Sigmoid colon (tissue), 6 donors: ENCODE measurements at regions not wholly inside any gene's neighbourhood (a gene's known extent, or its start where the extent isn't known, plus 50 kb on each side); places are given as distances from the start of the nearest gene placed in this dataset.

Experiments
- DNase-seq: peaks from one replicate; pipeline ENCODE4 v3.0.0-alpha.2; 2019
- H3K27ac ChIP-seq, 4 donors: fragments of 200-600 bp; sonication (generic); one replicate each; pipeline ENCODE4 v1.5.1; 2016 to 2019; ENCODE audit warnings: mild to moderate bottlenecking in 1 of 4
- H3K27me3 ChIP-seq, 3 donors: fragments of 200-600 bp; sonication (generic); one replicate each; pipeline ENCODE4 v1.5.1; 2019; ENCODE audit warnings: mild to moderate bottlenecking in 1 of 3
- H3K36me3 ChIP-seq, 4 donors: fragments of 200-600 bp; sonication (generic); one replicate each; pipeline ENCODE4 v1.5.1; 2016 to 2019
- H3K4me1 ChIP-seq, 4 donors: fragments of 200-600 bp; sonication (generic); one replicate each; pipeline ENCODE4 v1.5.1; 2017 to 2019
- H3K4me3 ChIP-seq, 4 donors: fragments of 200-600 bp; sonication (generic); one replicate each; pipeline ENCODE4 v1.5.1; 2017 to 2019; ENCODE audit warnings: mild to moderate bottlenecking in 2 of 4, moderate library complexity in 1 of 4
- H3K9me3 ChIP-seq, 4 donors: fragments of 200-600 bp in 3 of 4; sonication (generic) in 3 of 4; one replicate each; pipeline versions ENCODE4 v1.5.1 to v1.6.1; 2013 to 2019
- EP300 ChIP-seq, 4 donors: sonication (generic); formaldehyde crosslinking; IDR thresholded peaks; one replicate each; pipeline ENCODE4 v1.6.1; 2017; ENCODE audit warnings: antibody characterized with exemption in 4 of 4
- POLR2A ChIP-seq, 2 donors: fragments of 450-650 bp; IDR thresholded peaks; one replicate each; pipeline ENCODE4 v1.6.1; 2016; ENCODE audit warnings: antibody characterized with exemption in 2 of 2, mild to moderate bottlenecking in 2 of 2, moderate library complexity in 2 of 2
- POLR2AphosphoS5 ChIP-seq, 4 donors: sonication (generic); formaldehyde crosslinking; IDR thresholded peaks; one replicate each; pipeline ENCODE4 v1.6.1; 2017; ENCODE audit warnings: antibody characterized with exemption in 4 of 4
- WGBS, 2 donors: extraction: QIAGEN DNeasy Blood & Tissue Kit; methylation state at CpG; one replicate each; pipeline ENCODE4 v1.1.7; 2013; 5-methylcytosine and 5-hydroxymethylcytosine counted together
- intact Hi-C: fragments of 100-400 bp; cut with DNase I; formaldehyde crosslinking; loops from one replicate; pipeline ENCODE4 v1.15.1; 2023
- TF ChIP-seq, protein P1 (sequence below), 4 experiments: fragments of 450-650 bp in 3 of 4; fragments of 200-600 bp in 1 of 4; IDR thresholded peaks; one replicate each; pipeline ENCODE4 v1.5.1; 2016 to 2019; ENCODE audit warnings: antibody characterized with exemption in 4 of 4, mild to moderate bottlenecking in 3 of 4, moderate library complexity in 2 of 4
- donor health status: healthy with polysubstance abuse.
- donor health status: healthy.

- Histone ChIP-seq H3K36me3 (no peaks in the 10 kb centered on the region), H3K27me3 (no peaks in the 10 kb centered on the region), H3K27ac (peak overlapping the region in 1 of 4 donors; percentile 20), H3K9me3 (no peaks in the 10 kb centered on the region), H3K4me3 (no peak overlapping the region), H3K4me1 (peaks cover 0 to 5% (median 0%) of the 10 kb centered on the region in 4 donors)
- WGBS, 2 donors = 89 to 91% methylated on average over 12 of the region's 12 CpGs
- TF ChIP-seq POLR2AphosphoS5 (IDR thresholded peaks at IDR 0.05) (no peak), POLR2A (IDR thresholded peaks at IDR 0.05) (no peak), EP300 (IDR thresholded peaks at IDR 0.05) (no peak)
- TF ChIP-seq, protein P1, sequence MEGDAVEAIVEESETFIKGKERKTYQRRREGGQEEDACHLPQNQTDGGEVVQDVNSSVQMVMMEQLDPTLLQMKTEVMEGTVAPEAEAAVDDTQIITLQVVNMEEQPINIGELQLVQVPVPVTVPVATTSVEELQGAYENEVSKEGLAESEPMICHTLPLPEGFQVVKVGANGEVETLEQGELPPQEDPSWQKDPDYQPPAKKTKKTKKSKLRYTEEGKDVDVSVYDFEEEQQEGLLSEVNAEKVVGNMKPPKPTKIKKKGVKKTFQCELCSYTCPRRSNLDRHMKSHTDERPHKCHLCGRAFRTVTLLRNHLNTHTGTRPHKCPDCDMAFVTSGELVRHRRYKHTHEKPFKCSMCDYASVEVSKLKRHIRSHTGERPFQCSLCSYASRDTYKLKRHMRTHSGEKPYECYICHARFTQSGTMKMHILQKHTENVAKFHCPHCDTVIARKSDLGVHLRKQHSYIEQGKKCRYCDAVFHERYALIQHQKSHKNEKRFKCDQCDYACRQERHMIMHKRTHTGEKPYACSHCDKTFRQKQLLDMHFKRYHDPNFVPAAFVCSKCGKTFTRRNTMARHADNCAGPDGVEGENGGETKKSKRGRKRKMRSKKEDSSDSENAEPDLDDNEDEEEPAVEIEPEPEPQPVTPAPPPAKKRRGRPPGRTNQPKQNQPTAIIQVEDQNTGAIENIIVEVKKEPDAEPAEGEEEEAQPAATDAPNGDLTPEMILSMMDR (IDR thresholded peaks at IDR 0.05) = no peak
- intact Hi-C loops = no loop called here
- no peak for DNase-seq
Observed at GRCh38 chr2:23241611-23242245, 143.3 kb upstream of the KLHL29 start.

DNA sequence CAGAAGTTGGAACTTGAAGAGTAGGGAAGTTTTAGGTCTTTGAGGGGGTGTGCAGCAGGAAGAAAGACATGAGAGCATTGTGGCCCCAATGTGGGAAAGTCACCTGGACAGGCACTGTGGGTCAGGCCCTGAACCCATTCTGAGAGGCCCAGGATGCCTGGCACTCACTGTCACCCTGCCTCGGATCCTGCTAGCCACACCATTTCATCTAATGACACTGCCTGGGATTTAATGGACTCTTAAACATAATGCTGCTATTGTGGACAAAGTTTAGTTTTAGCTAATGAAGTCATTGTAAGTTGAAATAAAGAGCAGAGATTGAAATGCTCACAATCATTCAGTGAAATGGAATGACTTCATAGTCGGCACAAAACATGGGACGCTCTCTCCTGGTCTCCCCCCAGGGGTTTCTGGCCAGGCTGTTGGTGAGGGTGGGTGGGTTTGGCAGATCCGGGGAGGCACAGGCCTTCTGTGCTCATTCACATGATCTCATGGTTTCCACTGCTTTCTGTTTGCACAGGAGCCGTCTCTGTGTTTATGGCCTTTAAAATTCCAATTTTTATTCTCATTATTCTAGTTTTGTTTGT lies 141.8 kb upstream of the KLHL29 start:
- no peaks in the 10 kb centered on the region for H3K36me3 ChIP-seq
- no peaks in the 10 kb centered on the region for H3K27me3 ChIP-seq
- no peak overlapping the region for H3K4me3 ChIP-seq
- TF ChIP-seq POLR2AphosphoS5 (IDR thresholded peaks at IDR 0.05) (no peak), POLR2A (IDR thresholded peaks at IDR 0.05) (no peak), EP300 (IDR thresholded peaks at IDR 0.05) (no peak)
- TF ChIP-seq, protein P1 (IDR thresholded peaks at IDR 0.05) = no peak
- WGBS, 2 donors = 28 to 60% methylated on average over 5 of the region's 5 CpGs
- H3K27ac ChIP-seq = peak overlapping the region in 2 of 4 donors; percentile 22 to 54
- DNase-seq = peak; percentile 66
- no peaks in the 10 kb centered on the region for H3K9me3 ChIP-seq
- intact Hi-C loops = no loop called here
- peaks cover 0 to 5% (median 0%) of the 10 kb centered on the region in 4 donors for H3K4me1 ChIP-seq

DNA sequence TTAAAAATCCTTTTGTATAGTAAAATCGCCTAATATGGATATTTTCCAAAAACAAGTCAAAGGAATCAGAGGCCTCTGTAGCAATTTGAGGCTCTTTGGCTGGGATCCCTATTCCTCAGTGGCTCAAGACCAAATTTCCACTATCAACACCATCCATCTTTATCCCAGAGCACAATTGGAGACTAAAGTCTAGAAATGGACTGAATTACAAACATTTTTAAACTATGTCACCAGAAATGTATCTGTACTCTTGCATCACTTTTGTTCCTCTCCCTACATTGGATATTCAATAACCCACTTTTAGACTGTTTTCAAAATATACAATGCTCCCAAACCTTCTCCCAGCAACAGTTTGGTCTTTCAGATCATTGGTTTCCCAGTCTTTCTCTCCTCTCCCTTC lies 140.4 kb upstream of the KLHL29 start:
- 62 to 75% methylated on average over 1 of the region's 1 CpG for WGBS, 2 donors
- intact Hi-C loops = no loop called here
- Histone ChIP-seq H3K27ac (peak overlapping the region in 2 of 4 donors; percentile 17 to 22), H3K4me1 (peaks cover 0 to 5% (median 0%) of the 10 kb centered on the region in 4 donors), H3K4me3 (no peak overlapping the region), H3K36me3 (no peaks in the 10 kb centered on the region), H3K9me3 (no peaks in the 10 kb centered on the region), H3K27me3 (no peaks in the 10 kb centered on the region)
- TF ChIP-seq EP300 (IDR thresholded peaks at IDR 0.05) (no peak), POLR2AphosphoS5 (IDR thresholded peaks at IDR 0.05) (no peak), POLR2A (IDR thresholded peaks at IDR 0.05) (no peak)
- TF ChIP-seq, protein P1 (IDR thresholded peaks at IDR 0.05) = no peak
- DNase-seq = no peak

DNA sequence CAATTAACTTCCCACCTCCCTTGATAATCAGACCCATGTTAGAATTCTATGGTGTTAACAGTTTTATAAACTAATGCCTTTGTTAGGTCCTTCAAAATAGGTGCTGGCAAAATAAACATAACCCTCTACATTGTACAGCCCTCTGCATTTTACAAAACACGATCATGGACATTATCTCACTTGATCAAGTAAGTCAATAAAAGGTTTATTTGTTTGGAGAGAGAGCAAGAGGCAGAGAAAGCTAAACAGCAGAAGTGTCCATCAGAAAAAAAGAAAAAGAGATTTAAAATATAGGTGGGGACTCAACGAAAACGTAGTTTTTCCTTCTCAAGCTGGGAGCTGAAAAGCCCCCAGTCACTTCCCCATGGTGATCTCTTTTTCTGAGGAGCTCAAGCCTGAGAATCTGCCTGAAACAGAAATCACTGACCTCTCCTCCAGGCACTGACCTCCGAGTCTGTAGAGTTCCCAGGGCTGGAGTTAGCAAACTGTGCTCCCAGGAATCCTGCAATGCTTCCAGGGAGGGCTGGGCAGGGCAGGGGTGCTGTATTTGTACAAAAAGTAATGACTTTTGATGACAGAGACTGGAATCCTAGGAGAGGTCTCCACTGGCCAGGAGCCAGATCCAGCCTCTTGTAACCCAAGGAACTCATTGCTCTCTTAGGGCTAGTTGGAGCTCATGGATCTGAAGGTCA lies 137.8 kb upstream of the KLHL29 start:
- 34 to 64% methylated on average over 4 of the region's 4 CpGs for WGBS, 2 donors
- intact Hi-C loops = no loop called here
- TF ChIP-seq EP300 (IDR thresholded peaks at IDR 0.05) (no peak), POLR2A (IDR thresholded peaks at IDR 0.05) (no peak), POLR2AphosphoS5 (IDR thresholded peaks at IDR 0.05) (no peak)
- TF ChIP-seq, protein P1 (IDR thresholded peaks at IDR 0.05) = no peak

More for the DNA sequence above, 137.8 kb upstream of the KLHL29 start:
- H3K9me3 ChIP-seq = no peaks in the 10 kb centered on the region
- no peaks in the 10 kb centered on the region for H3K27me3 ChIP-seq
- no peaks in the 10 kb centered on the region for H3K36me3 ChIP-seq
- peaks cover 0 to 5% (median 0%) of the 10 kb centered on the region in 4 donors for H3K4me1 ChIP-seq
- DNase-seq = no peak
- H3K27ac ChIP-seq = no peak overlapping the region
- no peak overlapping the region for H3K4me3 ChIP-seq
